DND-41 (cell line): ENCODE measurements at regions not wholly inside any gene's neighbourhood (a gene's known extent, or its start where the extent isn't known, plus 50 kb on each side); places are given as distances from the start of the nearest gene placed in this dataset.

Experiments used
- EZH2 ChIP-seq: IDR thresholded peaks from 3 replicates; pipeline ENCODE4 v1.6.1; 2012; ENCODE audit warnings: borderline replicate concordance, low read depth, mild to moderate bottlenecking, moderate library complexity, low read length, inconsistent platforms; ENCODE audit not compliant: severe bottlenecking
- TF ChIP-seq, protein P1 (sequence below): IDR thresholded peaks from 2 replicates; pipeline ENCODE4 v1.5.1; 2012; ENCODE audit warnings: borderline replicate concordance, low read length, moderate library complexity, mild to moderate bottlenecking; ENCODE audit not compliant: poor library complexity, severe bottlenecking; ENCODE audit errors: extremely low read depth

DNA sequence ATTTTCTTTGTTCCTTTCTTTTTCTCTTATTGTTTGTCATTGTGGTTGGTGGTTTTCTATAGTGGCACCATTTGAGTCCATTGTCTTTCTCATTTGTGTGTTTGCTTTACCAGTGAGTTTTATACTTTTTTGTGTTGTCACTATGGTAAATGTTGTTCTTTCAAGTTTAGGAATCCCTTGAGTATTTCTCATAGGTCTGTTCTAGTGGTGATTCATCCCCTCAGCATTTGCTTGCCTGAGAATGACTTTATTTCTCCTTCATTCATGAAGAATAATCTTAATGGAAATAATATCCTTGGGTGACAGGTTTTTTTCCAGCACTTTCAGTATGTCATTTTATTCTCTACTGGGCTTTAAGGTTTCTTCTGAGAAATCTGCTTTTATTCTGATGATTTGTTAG is 209.2 kb upstream of the ASCC3 start:
- TF ChIP-seq, protein P1, sequence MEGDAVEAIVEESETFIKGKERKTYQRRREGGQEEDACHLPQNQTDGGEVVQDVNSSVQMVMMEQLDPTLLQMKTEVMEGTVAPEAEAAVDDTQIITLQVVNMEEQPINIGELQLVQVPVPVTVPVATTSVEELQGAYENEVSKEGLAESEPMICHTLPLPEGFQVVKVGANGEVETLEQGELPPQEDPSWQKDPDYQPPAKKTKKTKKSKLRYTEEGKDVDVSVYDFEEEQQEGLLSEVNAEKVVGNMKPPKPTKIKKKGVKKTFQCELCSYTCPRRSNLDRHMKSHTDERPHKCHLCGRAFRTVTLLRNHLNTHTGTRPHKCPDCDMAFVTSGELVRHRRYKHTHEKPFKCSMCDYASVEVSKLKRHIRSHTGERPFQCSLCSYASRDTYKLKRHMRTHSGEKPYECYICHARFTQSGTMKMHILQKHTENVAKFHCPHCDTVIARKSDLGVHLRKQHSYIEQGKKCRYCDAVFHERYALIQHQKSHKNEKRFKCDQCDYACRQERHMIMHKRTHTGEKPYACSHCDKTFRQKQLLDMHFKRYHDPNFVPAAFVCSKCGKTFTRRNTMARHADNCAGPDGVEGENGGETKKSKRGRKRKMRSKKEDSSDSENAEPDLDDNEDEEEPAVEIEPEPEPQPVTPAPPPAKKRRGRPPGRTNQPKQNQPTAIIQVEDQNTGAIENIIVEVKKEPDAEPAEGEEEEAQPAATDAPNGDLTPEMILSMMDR = no peak
- TF ChIP-seq EZH2 = no peak
